GM19023 (cell line): ENCODE measurements at regions not wholly inside any gene's neighbourhood (a gene's known extent, or its start where the extent isn't known, plus 50 kb on each side); places are given as distances from the start of the nearest gene placed in this dataset.

Source experiments
- ATAC-seq: cut with Tn5 transposase; IDR thresholded peaks from one replicate; pipeline ENCODE4 v1.9.1; 2021; ENCODE audit warnings: mild to moderate bottlenecking, moderate library complexity; ENCODE audit not compliant: unreplicated experiment

- no peak for ATAC-seq
These were observed 731.4 kb upstream of the RIOK2 start for GRCh38 chr5:97914483-97914882.

GRCh38 chr5:97915106-97915505 lies 732.1 kb upstream of the RIOK2 start:
- ATAC-seq, result no peak

GRCh38 chr5:97918057-97918456 lies 735.0 kb upstream of the RIOK2 start:
- ATAC-seq, result no peak

- no peak for ATAC-seq
These were observed 735.6 kb upstream of the RIOK2 start for GRCh38 chr5:97918620-97919019.

GRCh38 chr5:97919719-97920118 lies 736.7 kb upstream of the RIOK2 start:
- ATAC-seq, result no peak

- ATAC-seq, result no peak
These were observed 739.7 kb upstream of the RIOK2 start for GRCh38 chr5:97922776-97923175.

GRCh38 chr5:97923496-97923895 lies 740.4 kb upstream of the RIOK2 start:
- peak; percentile 64 for ATAC-seq

GRCh38 chr5:97923997-97924396 lies 741.0 kb upstream of the RIOK2 start:
- ATAC-seq, result peak; percentile 64

GRCh38 chr5:97929383-97929782 lies 746.3 kb upstream of the RIOK2 start:
- no peak for ATAC-seq

GRCh38 chr5:97931829-97932228 lies 748.8 kb upstream of the RIOK2 start:
- ATAC-seq, result no peak

- no peak for ATAC-seq
These were observed 753.2 kb upstream of the RIOK2 start for GRCh38 chr5:97936231-97936630.

- ATAC-seq, result no peak
These were observed 754.8 kb upstream of the RIOK2 start for GRCh38 chr5:97937846-97938245.

- ATAC-seq, result no peak
These were observed 760.0 kb upstream of the RIOK2 start for GRCh38 chr5:97943036-97943435.

GRCh38 chr5:97951139-97951538 lies 768.1 kb upstream of the RIOK2 start:
- ATAC-seq, result no peak

GRCh38 chr5:97955450-97955849 lies 772.4 kb upstream of the RIOK2 start:
- no peak for ATAC-seq

- no peak for ATAC-seq
These were observed 784.2 kb upstream of the RIOK2 start for GRCh38 chr5:97967292-97967691.

- ATAC-seq, result no peak
These were observed 785.3 kb upstream of the RIOK2 start for GRCh38 chr5:97968346-97968745.

GRCh38 chr5:97979740-97980139 lies 793.7 kb upstream of the RGMB start:
- ATAC-seq, result no peak

- no peak for ATAC-seq
These were observed 793.2 kb upstream of the RGMB start for GRCh38 chr5:97980291-97980690.

- ATAC-seq, result no peak
These were observed 787.4 kb upstream of the RGMB start for GRCh38 chr5:97986069-97986468.

GRCh38 chr5:97991236-97991635 lies 782.2 kb upstream of the RGMB start:
- ATAC-seq, result no peak

GRCh38 chr5:97998941-97999340 lies 774.5 kb upstream of the RGMB start:
- ATAC-seq, result no peak

- no peak for ATAC-seq
These were observed 769.0 kb upstream of the RGMB start for GRCh38 chr5:98004463-98004862.

GRCh38 chr5:98016771-98017170 lies 756.7 kb upstream of the RGMB start:
- ATAC-seq, result no peak
